ENCODE measurements at regions not wholly inside any gene's neighbourhood (a gene's known extent, or its start where the extent isn't known, plus 50 kb on each side); places are given as distances from the start of the nearest gene placed in this dataset.

DNA sequence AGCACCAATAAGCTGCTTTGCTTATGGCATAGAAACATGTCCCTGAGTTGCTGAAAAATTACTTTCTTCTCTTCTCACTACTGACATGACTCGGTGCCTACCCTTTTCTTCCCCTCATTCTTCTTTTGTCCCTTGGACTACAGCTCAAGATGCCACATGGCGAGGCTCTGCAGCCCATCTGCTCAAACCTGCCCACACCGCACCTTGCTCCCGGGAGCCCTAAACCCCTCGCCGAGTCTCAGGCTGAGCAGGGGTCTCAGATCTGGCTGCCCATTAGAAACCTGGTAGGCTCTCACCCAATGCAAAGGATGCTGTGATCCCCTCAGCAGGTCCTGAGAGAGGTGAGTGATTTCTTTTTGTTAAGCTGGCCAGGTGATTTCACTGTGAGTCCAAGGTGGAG is 251.7 kb upstream of the IRX1 start:
- no peak overlapping the region for H3K27ac Mint-ChIP-seq
- WGBS (ENCODE audit: insufficient coverage) = 81% methylated on average over 5 of the region's 6 CpGs

DNA sequence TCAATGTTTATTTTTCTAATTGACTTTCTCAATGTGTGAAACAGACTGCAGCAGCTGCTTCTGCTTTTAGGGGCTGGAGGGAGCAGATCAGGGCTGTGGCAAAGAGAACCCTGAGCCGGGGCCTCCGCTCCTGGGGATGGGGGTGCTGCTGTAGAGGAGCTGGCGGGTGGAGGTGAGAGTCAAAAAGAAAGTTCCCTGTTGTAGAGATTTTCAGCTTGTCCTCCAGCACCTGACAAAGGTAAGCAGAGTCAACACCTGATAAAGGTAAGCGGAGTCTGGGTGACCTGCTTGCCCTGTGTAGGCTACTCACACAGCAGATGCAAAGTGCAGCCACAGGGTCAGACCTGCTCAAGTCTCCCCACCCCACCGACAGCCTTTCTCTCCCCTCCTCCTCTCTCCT is 252.4 kb upstream of the IRX1 start:
- Mint-ChIP-seq H3K27me3 (ENCODE audit: low read depth in 3 of 3) (peaks cover 1 to 3% (median 2%) of the 10 kb centered on the region in 3 donors), H3K27ac (no peak overlapping the region), H3K36me3 (no peaks in the 10 kb centered on the region), H3K4me3 (no peak overlapping the region), H3K9me3 (peaks cover 0 to 16% (median 5%) of the 10 kb centered on the region in 7 donors), H3K4me1 (no peaks in the 10 kb centered on the region)
- DNase-seq = no peak
- Histone ChIP-seq H3K4me2 (replicated peaks; ENCODE audit: extremely low read depth, low read length, poor library complexity, severe bottlenecking) (no peak overlapping the region), H2AFZ (ENCODE audit: insufficient read depth, low read depth, low read length, poor library complexity, severe bottlenecking) (no peak overlapping the region), H3K27me3 (ENCODE audit: control insufficient read depth in 2 of 2, insufficient read depth in 2 of 2, low read length in 2 of 2) (no peaks in the 10 kb centered on the region), H3K9me3 (replicated peaks in 1 of 2; ENCODE audit: control insufficient read depth in 1 of 2, insufficient read depth in 1 of 2, low read length in 2 of 2) (peaks cover 3 to 4% of the 10 kb centered on the region in 2 donors), H3K4me1 (ENCODE audit: control insufficient read depth in 1 of 2, insufficient read depth in 2 of 2, low read length in 2 of 2) (no peaks in the 10 kb centered on the region), H3K36me3 (replicated peaks in 1 of 2; ENCODE audit: control insufficient read depth in 1 of 2, insufficient read depth in 2 of 2, low read length in 2 of 2) (no peaks in the 10 kb centered on the region), H3K9ac (ENCODE audit: insufficient read depth, low read length, poor library complexity, severe bottlenecking) (no peak overlapping the region), H3K79me2 (ENCODE audit: insufficient read depth, low read length) (no peaks in the 10 kb centered on the region), H4K20me1 (ENCODE audit: insufficient read depth, low read length) (no peaks in the 10 kb centered on the region), H3K27ac (ENCODE audit: low read depth in 1 of 2, low read length in 2 of 2) (no peak overlapping the region), H3K4me3 (replicated peaks in 1 of 3; ENCODE audit: low read depth in 2 of 3, low read length in 3 of 3) (no peak overlapping the region)
- TF ChIP-seq, protein P1, sequence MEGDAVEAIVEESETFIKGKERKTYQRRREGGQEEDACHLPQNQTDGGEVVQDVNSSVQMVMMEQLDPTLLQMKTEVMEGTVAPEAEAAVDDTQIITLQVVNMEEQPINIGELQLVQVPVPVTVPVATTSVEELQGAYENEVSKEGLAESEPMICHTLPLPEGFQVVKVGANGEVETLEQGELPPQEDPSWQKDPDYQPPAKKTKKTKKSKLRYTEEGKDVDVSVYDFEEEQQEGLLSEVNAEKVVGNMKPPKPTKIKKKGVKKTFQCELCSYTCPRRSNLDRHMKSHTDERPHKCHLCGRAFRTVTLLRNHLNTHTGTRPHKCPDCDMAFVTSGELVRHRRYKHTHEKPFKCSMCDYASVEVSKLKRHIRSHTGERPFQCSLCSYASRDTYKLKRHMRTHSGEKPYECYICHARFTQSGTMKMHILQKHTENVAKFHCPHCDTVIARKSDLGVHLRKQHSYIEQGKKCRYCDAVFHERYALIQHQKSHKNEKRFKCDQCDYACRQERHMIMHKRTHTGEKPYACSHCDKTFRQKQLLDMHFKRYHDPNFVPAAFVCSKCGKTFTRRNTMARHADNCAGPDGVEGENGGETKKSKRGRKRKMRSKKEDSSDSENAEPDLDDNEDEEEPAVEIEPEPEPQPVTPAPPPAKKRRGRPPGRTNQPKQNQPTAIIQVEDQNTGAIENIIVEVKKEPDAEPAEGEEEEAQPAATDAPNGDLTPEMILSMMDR (IDR thresholded peaks at IDR 0.05) = no peak
- WGBS (ENCODE audit: insufficient coverage) = 85% methylated on average over 3 of the region's 5 CpGs
- intact Hi-C loops (cut with micrococcal nuclease) = no loop called here

More for the DNA sequence above, 251.7 kb upstream of the IRX1 start:
- no peak overlapping the region for H3K4me2 ChIP-seq (replicated peaks; ENCODE audit: extremely low read depth, low read length, poor library complexity, severe bottlenecking)
- no peak for DNase-seq
- Mint-ChIP-seq H3K27me3 (ENCODE audit: low read depth in 3 of 3) (peaks cover 1 to 4% (median 2%) of the 10 kb centered on the region in 3 donors), H3K4me1 (no peaks in the 10 kb centered on the region), H3K4me3 (no peak overlapping the region), H3K9me3 (peaks cover 0 to 23% (median 6%) of the 10 kb centered on the region in 7 donors), H3K36me3 (no peaks in the 10 kb centered on the region)
- H2AFZ ChIP-seq (ENCODE audit: insufficient read depth, low read depth, low read length, poor library complexity, severe bottlenecking) = no peak overlapping the region
- H4K20me1 ChIP-seq (ENCODE audit: insufficient read depth, low read length) = no peaks in the 10 kb centered on the region
- no peak overlapping the region for H3K27ac ChIP-seq (ENCODE audit: low read depth in 1 of 2, low read length in 2 of 2)
- no peaks in the 10 kb centered on the region for H3K4me1 ChIP-seq (ENCODE audit: control insufficient read depth in 1 of 2, insufficient read depth in 2 of 2, low read length in 2 of 2)
- H3K79me2 ChIP-seq (ENCODE audit: insufficient read depth, low read length) = no peaks in the 10 kb centered on the region
- no peaks in the 10 kb centered on the region for H3K36me3 ChIP-seq (replicated peaks in 1 of 2; ENCODE audit: control insufficient read depth in 1 of 2, insufficient read depth in 2 of 2, low read length in 2 of 2)
- no peaks in the 10 kb centered on the region for H3K27me3 ChIP-seq (ENCODE audit: control insufficient read depth in 2 of 2, insufficient read depth in 2 of 2, low read length in 2 of 2)
- H3K9me3 ChIP-seq (replicated peaks in 1 of 2; ENCODE audit: control insufficient read depth in 1 of 2, insufficient read depth in 1 of 2, low read length in 2 of 2) = peaks cover 4% of the 10 kb centered on the region in 2 donors
- intact Hi-C loops (cut with micrococcal nuclease) = no loop called here
- H3K4me3 ChIP-seq (replicated peaks in 1 of 3; ENCODE audit: low read depth in 2 of 3, low read length in 3 of 3) = no peak overlapping the region
- TF ChIP-seq, protein P1 (IDR thresholded peaks at IDR 0.05) = no peak
- H3K9ac ChIP-seq (ENCODE audit: insufficient read depth, low read length, poor library complexity, severe bottlenecking) = no peak overlapping the region
